Fibroblast of mammary gland (primary cell): ENCODE measurements at regions not wholly inside any gene's neighbourhood (a gene's known extent, or its start where the extent isn't known, plus 50 kb on each side); places are given as distances from the start of the nearest gene placed in this dataset.

ENCODE experiments used
- DNase-seq: peaks from one replicate; pipeline ENCODE4 v3.0.0-alpha.2; 2010; ENCODE audit warnings: low read depth
- H3K4me3 ChIP-seq: 2 replicates; pipeline ENCODE4 v1.5.1; 2011; ENCODE audit warnings: low read depth, mild to moderate bottlenecking, low read length, moderate library complexity; ENCODE audit not compliant: control insufficient read depth
- TF ChIP-seq, protein P1 (sequence below): conservative IDR thresholded peaks from 2 replicates; pipeline ENCODE4 v1.5.1; 2011; ENCODE audit warnings: low read depth, low read length, inconsistent platforms; ENCODE audit not compliant: control insufficient read depth, insufficient read depth

DNA sequence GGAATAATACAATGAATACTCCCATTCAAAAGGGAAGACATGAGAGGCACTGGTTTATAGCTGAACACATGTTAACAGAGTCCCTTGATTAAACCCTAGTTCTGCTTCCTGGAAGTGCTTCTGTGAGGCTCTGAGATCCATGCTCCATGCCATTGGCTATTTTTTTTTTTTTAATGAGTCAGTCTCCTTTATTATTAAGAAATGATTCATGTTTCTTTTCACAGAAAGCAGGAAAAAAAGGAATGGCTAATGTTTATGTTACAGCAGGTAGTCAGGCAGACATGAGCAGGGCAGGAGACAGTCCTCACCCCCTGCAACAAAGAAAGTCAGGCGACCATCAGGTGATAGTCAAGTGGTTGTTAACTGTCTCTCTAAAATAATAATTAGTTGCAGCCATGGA, 598.7 kb downstream of the EPHA5 start:
- DNase-seq = peak; percentile 0
- TF ChIP-seq, protein P1, sequence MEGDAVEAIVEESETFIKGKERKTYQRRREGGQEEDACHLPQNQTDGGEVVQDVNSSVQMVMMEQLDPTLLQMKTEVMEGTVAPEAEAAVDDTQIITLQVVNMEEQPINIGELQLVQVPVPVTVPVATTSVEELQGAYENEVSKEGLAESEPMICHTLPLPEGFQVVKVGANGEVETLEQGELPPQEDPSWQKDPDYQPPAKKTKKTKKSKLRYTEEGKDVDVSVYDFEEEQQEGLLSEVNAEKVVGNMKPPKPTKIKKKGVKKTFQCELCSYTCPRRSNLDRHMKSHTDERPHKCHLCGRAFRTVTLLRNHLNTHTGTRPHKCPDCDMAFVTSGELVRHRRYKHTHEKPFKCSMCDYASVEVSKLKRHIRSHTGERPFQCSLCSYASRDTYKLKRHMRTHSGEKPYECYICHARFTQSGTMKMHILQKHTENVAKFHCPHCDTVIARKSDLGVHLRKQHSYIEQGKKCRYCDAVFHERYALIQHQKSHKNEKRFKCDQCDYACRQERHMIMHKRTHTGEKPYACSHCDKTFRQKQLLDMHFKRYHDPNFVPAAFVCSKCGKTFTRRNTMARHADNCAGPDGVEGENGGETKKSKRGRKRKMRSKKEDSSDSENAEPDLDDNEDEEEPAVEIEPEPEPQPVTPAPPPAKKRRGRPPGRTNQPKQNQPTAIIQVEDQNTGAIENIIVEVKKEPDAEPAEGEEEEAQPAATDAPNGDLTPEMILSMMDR = no peak
- H3K4me3 ChIP-seq = no peak overlapping the region

DNA sequence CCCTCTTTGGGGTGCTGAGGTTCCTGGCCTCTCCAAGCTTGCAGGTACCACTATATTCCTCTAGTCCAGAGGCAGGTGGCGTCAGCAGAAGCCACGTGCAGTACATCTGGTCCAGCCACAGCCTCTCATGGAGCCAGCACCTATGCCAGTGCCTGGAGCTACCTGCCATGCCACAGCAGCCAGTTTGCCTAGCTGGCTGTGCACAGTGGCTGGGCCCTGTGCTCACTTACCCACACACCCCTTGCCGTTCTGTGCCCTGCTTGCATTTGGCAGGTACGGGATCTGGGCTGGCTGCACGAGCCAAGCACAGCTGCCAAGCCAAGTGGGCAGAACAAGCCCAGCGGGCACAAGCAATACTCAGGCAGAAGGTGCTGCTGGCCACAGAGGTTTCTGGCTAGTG, 601.1 kb downstream of the EPHA5 start:
- DNase-seq = no peak
- no peak overlapping the region for H3K4me3 ChIP-seq
- TF ChIP-seq, protein P1 = no peak

DNA sequence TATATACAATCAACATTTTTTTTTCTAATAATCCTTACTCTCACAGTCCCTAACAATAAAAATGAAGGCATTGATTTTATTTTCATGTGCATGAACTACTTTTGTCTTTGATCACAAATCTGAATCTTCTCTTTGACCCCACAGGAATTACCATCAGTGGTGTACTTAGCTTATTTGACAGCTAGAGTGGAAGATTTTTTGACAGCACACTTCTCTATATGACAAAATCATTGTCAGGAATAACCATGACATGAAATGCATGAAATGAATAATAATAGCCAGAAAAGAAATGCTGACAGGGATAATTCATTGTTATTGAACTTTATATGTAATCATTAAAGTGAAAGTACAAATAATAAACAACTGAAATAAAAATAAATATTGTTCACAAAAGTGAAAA, 604.2 kb downstream of the EPHA5 start:
- H3K4me3 ChIP-seq = no peak overlapping the region
- no peak for DNase-seq
- TF ChIP-seq, protein P1 = no peak

DNA sequence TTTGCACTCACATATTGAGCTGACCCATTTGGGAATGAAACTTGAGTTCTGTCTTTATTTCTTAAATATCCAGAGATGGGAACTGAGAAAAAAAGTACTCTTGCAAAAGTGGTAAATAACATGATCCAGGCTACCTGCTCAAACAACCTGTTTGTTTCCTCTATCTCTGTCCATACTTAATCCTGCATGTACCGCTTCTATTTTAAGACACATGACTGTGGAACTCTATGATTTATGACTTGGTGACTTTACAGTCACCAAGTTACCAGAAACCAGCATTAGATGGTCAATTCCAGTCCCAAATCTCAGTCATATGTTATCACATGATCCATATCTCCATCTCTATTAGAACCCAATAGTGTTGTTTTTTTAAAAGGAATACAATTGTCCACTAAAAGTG, 606.7 kb downstream of the EPHA5 start:
- no peak for DNase-seq
- H3K4me3 ChIP-seq = no peak overlapping the region
- TF ChIP-seq, protein P1 = no peak

DNA sequence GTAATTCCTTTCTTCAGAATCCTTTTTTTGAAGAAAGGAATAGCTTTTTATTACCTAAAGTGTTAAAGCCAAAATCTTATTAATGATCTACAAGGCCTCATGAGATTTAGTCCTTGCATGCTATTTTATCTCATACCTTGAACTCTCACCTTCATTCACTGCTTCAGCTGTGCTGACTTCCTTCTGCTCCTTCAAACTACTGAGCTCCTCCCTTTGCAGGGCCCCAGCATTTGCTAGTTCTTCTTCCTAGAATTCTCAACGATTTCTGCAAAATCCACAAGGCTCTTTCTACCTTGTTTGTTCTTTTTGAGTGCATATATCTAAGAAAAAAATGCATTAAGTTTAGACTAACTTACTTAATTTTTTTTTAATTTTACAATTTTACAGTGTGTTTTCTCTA, 619.5 kb downstream of the EPHA5 start:
- TF ChIP-seq, protein P1 = no peak
- no peak for DNase-seq
- H3K4me3 ChIP-seq = no peak overlapping the region

DNA sequence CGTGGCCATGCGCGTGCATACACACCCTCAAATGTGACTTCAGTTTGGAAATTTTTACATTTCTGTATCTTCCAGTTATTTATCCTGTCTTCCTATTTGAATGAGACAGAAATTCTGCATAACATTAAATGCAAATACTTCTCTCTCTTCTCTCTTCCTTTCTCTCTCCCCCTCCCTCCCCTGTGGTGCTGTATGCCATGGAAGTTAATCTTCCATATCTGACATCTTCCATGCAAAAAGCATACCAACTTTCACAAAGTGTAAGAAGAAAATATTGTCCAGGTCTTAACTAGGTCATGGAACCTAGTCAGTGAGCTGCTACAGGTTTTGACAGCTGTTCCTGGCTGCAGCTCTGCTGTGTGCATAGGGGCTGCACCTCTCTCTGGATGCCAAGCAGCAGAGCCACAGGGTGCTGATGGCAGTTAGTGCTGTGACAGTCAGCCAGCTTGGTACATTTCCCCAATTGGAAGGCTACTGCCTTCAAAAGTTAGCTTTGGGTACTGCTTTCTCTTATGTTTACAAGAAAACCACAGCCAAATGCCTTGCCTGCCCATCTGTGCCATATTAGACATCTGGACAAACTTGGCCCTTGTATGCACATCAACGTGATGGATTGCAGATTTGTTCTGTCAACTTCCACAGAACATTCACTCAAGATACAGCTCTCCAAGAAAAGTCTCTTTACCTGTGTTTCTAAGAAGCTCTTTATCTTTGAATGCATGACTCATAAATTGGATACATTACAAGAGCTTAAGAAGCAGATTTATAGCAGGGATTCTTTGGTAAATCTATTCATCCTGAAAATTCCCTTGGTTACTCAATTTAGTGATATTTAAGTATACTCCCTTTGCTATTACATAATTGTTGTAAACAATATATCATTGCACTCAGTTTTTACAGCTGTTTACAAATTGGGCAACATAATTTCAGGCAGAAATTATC, 623.8 kb downstream of the EPHA5 start:
- TF ChIP-seq, protein P1 = no peak
- no peak overlapping the region for H3K4me3 ChIP-seq
- peak; percentile 8 for DNase-seq
